ENCODE measurements at regions not wholly inside any gene's neighbourhood (a gene's known extent, or its start where the extent isn't known, plus 50 kb on each side); places are given as distances from the start of the nearest gene placed in this dataset.
"Not testable (repeated sequence)": the region's sequence is repeated elsewhere in the genome, so short reads cannot be mapped to it uniquely, and the experiment has no call there.

GRCh38 chr7:114310345-114311110 lies 104.1 kb upstream of the FOXP2 start:
- no peaks in the 10 kb centered on the region for H3K4me1 Mint-ChIP-seq
- CTCF ChIA-PET: interaction anchor here (0.5 kb wide), 1 partner anchor 908 kb away, joined by 3 read pairs; no protein-coding TSS in a partner anchor
- no peak overlapping the region for H3K27ac Mint-ChIP-seq
- no peak overlapping the region for H3K4me3 Mint-ChIP-seq
- H3K9me3 Mint-ChIP-seq: no peaks in the 10 kb centered on the region
- no peaks in the 10 kb centered on the region for H3K27me3 Mint-ChIP-seq
- no peaks in the 10 kb centered on the region for H3K36me3 Mint-ChIP-seq (ENCODE audit: low read depth)
- no peak for DNase-seq
- POLR2A ChIA-PET: no interaction called here

- no peak overlapping the region for H3K4me3 Mint-ChIP-seq
Observed at GRCh38 chr7:114309729-114310128, 104.9 kb upstream of the FOXP2 start.

GRCh38 chr7:114303301-114303700 lies 111.3 kb upstream of the FOXP2 start:
- Mint-ChIP-seq H3K36me3 (ENCODE audit: low read depth) (no peaks in the 10 kb centered on the region), H3K9me3 (no peaks in the 10 kb centered on the region), H3K4me1 (no peaks in the 10 kb centered on the region), H3K27ac (no peak overlapping the region), H3K27me3 (no peaks in the 10 kb centered on the region), H3K4me3 (no peak overlapping the region)
- ChIA-PET CTCF (no interaction called here), POLR2A (no interaction called here)
- DNase-seq: no peak

More at GRCh38 chr7:114309729-114310128, 104.9 kb upstream of the FOXP2 start:
- H3K4me1 Mint-ChIP-seq: no peaks in the 10 kb centered on the region
- H3K27me3 Mint-ChIP-seq: no peaks in the 10 kb centered on the region
- no peak for DNase-seq
- no peaks in the 10 kb centered on the region for H3K36me3 Mint-ChIP-seq (ENCODE audit: low read depth)
- CTCF ChIA-PET: interaction anchor here (0.5 kb wide), 1 partner anchor 909 kb away, joined by 3 read pairs; no protein-coding TSS in a partner anchor
- POLR2A ChIA-PET: no interaction called here
- H3K27ac Mint-ChIP-seq: no peak overlapping the region
- H3K9me3 Mint-ChIP-seq: no peaks in the 10 kb centered on the region

GRCh38 chr7:114302858-114303257 lies 111.8 kb upstream of the FOXP2 start:
- ChIA-PET POLR2A (no interaction called here), CTCF (no interaction called here)
- Mint-ChIP-seq H3K27ac (no peak overlapping the region), H3K9me3 (no peaks in the 10 kb centered on the region), H3K27me3 (no peaks in the 10 kb centered on the region), H3K36me3 (ENCODE audit: low read depth) (no peaks in the 10 kb centered on the region), H3K4me1 (no peaks in the 10 kb centered on the region), H3K4me3 (no peak overlapping the region)
- no peak for DNase-seq

GRCh38 chr7:114298011-114298410 lies 116.6 kb upstream of the FOXP2 start:
- no peaks in the 10 kb centered on the region for H3K4me1 Mint-ChIP-seq
- H3K4me3 Mint-ChIP-seq: no peak overlapping the region
- ChIA-PET CTCF (no interaction called here), POLR2A (no interaction called here)
- no peaks in the 10 kb centered on the region for H3K36me3 Mint-ChIP-seq (ENCODE audit: low read depth)
- no peaks in the 10 kb centered on the region for H3K9me3 Mint-ChIP-seq
- no peaks in the 10 kb centered on the region for H3K27me3 Mint-ChIP-seq
- DNase-seq: no peak
- no peak overlapping the region for H3K27ac Mint-ChIP-seq

- no peak for DNase-seq
- ChIA-PET CTCF (no interaction called here), POLR2A (no interaction called here)
- Mint-ChIP-seq H3K27ac (no peak overlapping the region), H3K4me1 (no peaks in the 10 kb centered on the region), H3K9me3 (no peaks in the 10 kb centered on the region), H3K4me3 (no peak overlapping the region), H3K36me3 (ENCODE audit: low read depth) (no peaks in the 10 kb centered on the region), H3K27me3 (no peaks in the 10 kb centered on the region)
Observed at GRCh38 chr7:114297121-114297520, 117.5 kb upstream of the FOXP2 start.

GRCh38 chr7:114295522-114295921 lies 119.1 kb upstream of the FOXP2 start:
- Mint-ChIP-seq H3K36me3 (ENCODE audit: low read depth) (no peaks in the 10 kb centered on the region), H3K9me3 (no peaks in the 10 kb centered on the region), H3K4me1 (no peaks in the 10 kb centered on the region), H3K27me3 (no peaks in the 10 kb centered on the region), H3K27ac (no peak overlapping the region), H3K4me3 (no peak overlapping the region)
- no peak for DNase-seq
- POLR2A ChIA-PET: no interaction called here
- CTCF ChIA-PET: no interaction called here

- Mint-ChIP-seq H3K36me3 (ENCODE audit: low read depth) (no peaks in the 10 kb centered on the region), H3K27ac (no peak overlapping the region), H3K4me1 (no peaks in the 10 kb centered on the region), H3K4me3 (no peak overlapping the region), H3K27me3 (no peaks in the 10 kb centered on the region), H3K9me3 (no peaks in the 10 kb centered on the region)
- ChIA-PET CTCF (no interaction called here), POLR2A (no interaction called here)
- DNase-seq: no peak
Observed at GRCh38 chr7:114294036-114294435, 120.6 kb upstream of the FOXP2 start.

GRCh38 chr7:114293289-114294012 lies 121.2 kb upstream of the FOXP2 start:
- ChIA-PET CTCF (no interaction called here), POLR2A (no interaction called here)
- H3K27me3 Mint-ChIP-seq: no peaks in the 10 kb centered on the region
- DNase-seq: no peak
- H3K27ac Mint-ChIP-seq: no peak overlapping the region
- no peaks in the 10 kb centered on the region for H3K4me1 Mint-ChIP-seq
- H3K4me3 Mint-ChIP-seq: no peak overlapping the region
- no peaks in the 10 kb centered on the region for H3K9me3 Mint-ChIP-seq
- no peaks in the 10 kb centered on the region for H3K36me3 Mint-ChIP-seq (ENCODE audit: low read depth)

- H3K4me3 Mint-ChIP-seq: no peak overlapping the region
- no peak overlapping the region for H3K27ac Mint-ChIP-seq
- no peaks in the 10 kb centered on the region for H3K36me3 Mint-ChIP-seq (ENCODE audit: low read depth)
- ChIA-PET CTCF (no interaction called here), POLR2A (no interaction called here)
- H3K27me3 Mint-ChIP-seq: no peaks in the 10 kb centered on the region
- H3K9me3 Mint-ChIP-seq: no peaks in the 10 kb centered on the region
- no peaks in the 10 kb centered on the region for H3K4me1 Mint-ChIP-seq
- no peak for DNase-seq
Observed at GRCh38 chr7:114279901-114280300, 134.7 kb upstream of the FOXP2 start.

- Mint-ChIP-seq H3K27me3 (no peaks in the 10 kb centered on the region), H3K4me1 (no peaks in the 10 kb centered on the region), H3K4me3 (no peak overlapping the region), H3K27ac (no peak overlapping the region), H3K9me3 (no peaks in the 10 kb centered on the region), H3K36me3 (ENCODE audit: low read depth) (no peaks in the 10 kb centered on the region)
- no peak for DNase-seq
- ChIA-PET POLR2A (no interaction called here), CTCF (no interaction called here)
Observed at GRCh38 chr7:114273218-114273617, 141.4 kb upstream of the FOXP2 start.

- Mint-ChIP-seq H3K9me3 (no peaks in the 10 kb centered on the region), H3K36me3 (ENCODE audit: low read depth) (no peaks in the 10 kb centered on the region)
Observed at GRCh38 chr7:114269714-114270113, 144.9 kb upstream of the FOXP2 start.

GRCh38 chr7:114267550-114267949 lies 147.1 kb upstream of the FOXP2 start:
- POLR2A ChIA-PET: not testable (repeated sequence)

More at GRCh38 chr7:114269714-114270113, 144.9 kb upstream of the FOXP2 start:
- ChIA-PET POLR2A (no interaction called here), CTCF (interaction anchor here (0.9 kb wide), 1 partner anchor 26 kb away, joined by 7 read pairs; no protein-coding TSS in a partner anchor)
- H3K27me3 Mint-ChIP-seq: no peaks in the 10 kb centered on the region
- no peaks in the 10 kb centered on the region for H3K4me1 Mint-ChIP-seq
- no peak overlapping the region for H3K27ac Mint-ChIP-seq
- DNase-seq: no peak
- H3K4me3 Mint-ChIP-seq: no peak overlapping the region

GRCh38 chr7:114264023-114264422 lies 150.6 kb upstream of the FOXP2 start:
- Mint-ChIP-seq H3K4me3 (no peak overlapping the region), H3K9me3 (no peaks in the 10 kb centered on the region), H3K27ac (no peak overlapping the region), H3K36me3 (ENCODE audit: low read depth) (no peaks in the 10 kb centered on the region), H3K27me3 (no peaks in the 10 kb centered on the region), H3K4me1 (no peaks in the 10 kb centered on the region)
- POLR2A ChIA-PET: no interaction called here
- CTCF ChIA-PET: no interaction called here
- no peak for DNase-seq

More at GRCh38 chr7:114267550-114267949, 147.1 kb upstream of the FOXP2 start:
- H3K36me3 Mint-ChIP-seq (ENCODE audit: low read depth); CTCF ChIA-PET; H3K27me3 Mint-ChIP-seq; H3K27ac Mint-ChIP-seq; H3K4me3 Mint-ChIP-seq; H3K4me1 Mint-ChIP-seq; H3K9me3 Mint-ChIP-seq; DNase-seq: not testable (repeated sequence)

All from activated CD4-positive, alpha-beta memory T cell treated with anti-CD3 and anti-CD28 coated beads, Interleukin-2, amount 10 ng/mL, durations not matched to agents 7 days and 5 days (primary cell).